Left cardiac atrium (tissue), 4 donors: ENCODE measurements at regions not wholly inside any gene's neighbourhood (a gene's known extent, or its start where the extent isn't known, plus 50 kb on each side); places are given as distances from the start of the nearest gene placed in this dataset.

Experiments
- ATAC-seq, 2 donors: fragments of 200-7000 bp; cut with Tn5 transposase; one replicate each; pipeline ENCODE4 v1.9.1; 2020; ENCODE audit warnings: mild to moderate bottlenecking in 2 of 2, moderate library complexity in 2 of 2
- DNase-seq: peaks from one replicate; pipeline ENCODE4 v3.0.0-alpha.2; 2020
- intact Hi-C, 2 donors: fragments of 100-400 bp; cut with DNase I; formaldehyde crosslinking; loops; one replicate each; pipeline versions ENCODE4 v1.14.1 to v1.15.1; 2022 to 2023
- donor health status: DM: no; HTN: yes; CAD: no.
- donor health status: DM: no; HTN: yes; CAD: no; lungs with severe emphysema.
- donor health status: DM: yes; HTN: yes; CAD: no.
- donor health status: Dilated cardiomyopathy.

- DNase-seq (no peak), ATAC-seq (no peak)
- intact Hi-C loops, result no loop called here
Observed at GRCh38 chr2:195479407-195479806, 177.6 kb upstream of the SLC39A10 start.

- DNase-seq, result no peak
- intact Hi-C loops, result no loop called here
Observed at GRCh38 chr2:195477996-195478382, 179.0 kb upstream of the SLC39A10 start.

GRCh38 chr2:195477248-195477995 is 179.6 kb upstream of the SLC39A10 start:
- DNase-seq, result no peak
- ATAC-seq, result peak in 1 of 2 donors; percentile 46
- intact Hi-C loops, result no loop called here

More at GRCh38 chr2:195477996-195478382, 179.0 kb upstream of the SLC39A10 start:
- ATAC-seq, result no peak

GRCh38 chr2:195475336-195475735 is 181.7 kb upstream of the SLC39A10 start:
- ATAC-seq (peak in 1 of 2 donors; percentile 32), DNase-seq (no peak)
- intact Hi-C loops, result no loop called here

GRCh38 chr2:195473862-195474261 is 183.2 kb upstream of the SLC39A10 start:
- intact Hi-C loops, result no loop called here
- ATAC-seq, result no peak
- DNase-seq, result no peak

- no peak for ATAC-seq
- intact Hi-C loops, result no loop called here
- no peak for DNase-seq
Observed at GRCh38 chr2:195472501-195473234, 184.4 kb upstream of the SLC39A10 start.

- no peak for ATAC-seq
- intact Hi-C loops, result no loop called here
Observed at GRCh38 chr2:195471807-195472206, 185.2 kb upstream of the SLC39A10 start.

GRCh38 chr2:195471163-195471562 is 185.9 kb upstream of the SLC39A10 start:
- ATAC-seq, result no peak
- intact Hi-C loops, result no loop called here
- no peak for DNase-seq

More at GRCh38 chr2:195471807-195472206, 185.2 kb upstream of the SLC39A10 start:
- DNase-seq, result no peak

GRCh38 chr2:195470622-195471021 is 186.4 kb upstream of the SLC39A10 start:
- DNase-seq (no peak), ATAC-seq (no peak)
- intact Hi-C loops, result no loop called here

GRCh38 chr2:195468771-195469170 is 188.3 kb upstream of the SLC39A10 start:
- intact Hi-C loops, result no loop called here
- ATAC-seq (no peak), DNase-seq (no peak)

GRCh38 chr2:195466427-195466826 is 190.6 kb upstream of the SLC39A10 start:
- DNase-seq (no peak), ATAC-seq (no peak)
- intact Hi-C loops, result no loop called here

GRCh38 chr2:195461010-195461409 is 196.0 kb upstream of the SLC39A10 start:
- intact Hi-C loops, result no loop called here
- DNase-seq, result no peak
- no peak for ATAC-seq

GRCh38 chr2:195458936-195459335 is 198.1 kb upstream of the SLC39A10 start:
- ATAC-seq, result no peak
- DNase-seq, result no peak
- intact Hi-C loops, result no loop called here

- intact Hi-C loops, result no loop called here
- ATAC-seq (no peak), DNase-seq (no peak)
Observed at GRCh38 chr2:195457873-195458272, 199.2 kb upstream of the SLC39A10 start.

GRCh38 chr2:195456771-195457170 is 200.3 kb upstream of the SLC39A10 start:
- DNase-seq (no peak), ATAC-seq (no peak)
- intact Hi-C loops, result no loop called here

- intact Hi-C loops, result no loop called here
- ATAC-seq (peak in 1 of 2 donors; percentile 53), DNase-seq (no peak)
Observed at GRCh38 chr2:195451160-195451559, 205.9 kb upstream of the SLC39A10 start.

- ATAC-seq (no peak), DNase-seq (no peak)
- intact Hi-C loops, result no loop called here
Observed at GRCh38 chr2:195450552-195451113, 206.4 kb upstream of the SLC39A10 start.

GRCh38 chr2:195447323-195447975 is 209.6 kb upstream of the SLC39A10 start:
- DNase-seq (no peak), ATAC-seq (no peak)
- intact Hi-C loops, result no loop called here

GRCh38 chr2:195445639-195446038 is 211.4 kb upstream of the SLC39A10 start:
- intact Hi-C loops, result no loop called here
- DNase-seq, result no peak
- no peak for ATAC-seq

- intact Hi-C loops, result no loop called here
- DNase-seq (no peak), ATAC-seq (no peak)
Observed at GRCh38 chr2:195443926-195444325, 213.1 kb upstream of the SLC39A10 start.
